ENCODE measurements at regions not wholly inside any gene's neighbourhood (a gene's known extent, or its start where the extent isn't known, plus 50 kb on each side); places are given as distances from the start of the nearest gene placed in this dataset.

GRCh38 chr4:12902735-12903134, 581.4 kb downstream of the RAB28 start:
- Histone ChIP-seq H3K4me1 (ENCODE audit: control insufficient read depth in 2 of 2, insufficient read depth in 2 of 2, low read length in 2 of 2) (no peaks in the 10 kb centered on the region), H3K27me3 (ENCODE audit: control insufficient read depth in 2 of 2, insufficient read depth in 2 of 2, low read length in 2 of 2) (no peaks in the 10 kb centered on the region), H3K9ac (ENCODE audit: low read depth in 1 of 2, low read length in 2 of 2) (no peak overlapping the region), H3K27ac (ENCODE audit: low read depth in 2 of 2, low read length in 2 of 2) (no peak overlapping the region), H3K4me3 (ENCODE audit: low read length in 2 of 2) (no peak overlapping the region), H3K36me3 (ENCODE audit: control insufficient read depth in 2 of 2, insufficient read depth in 2 of 2, low read length in 2 of 2) (no peaks in the 10 kb centered on the region), H3K9me3 (ENCODE audit: control insufficient read depth in 2 of 2, low read length in 2 of 2) (no peaks in the 10 kb centered on the region)

- Histone ChIP-seq H3K9me3 (ENCODE audit: control insufficient read depth in 2 of 2, low read length in 2 of 2) (no peaks in the 10 kb centered on the region), H3K27me3 (ENCODE audit: control insufficient read depth in 2 of 2, insufficient read depth in 2 of 2, low read length in 2 of 2) (no peaks in the 10 kb centered on the region), H3K4me3 (ENCODE audit: low read length in 2 of 2) (no peak overlapping the region), H3K4me1 (ENCODE audit: control insufficient read depth in 2 of 2, insufficient read depth in 2 of 2, low read length in 2 of 2) (no peaks in the 10 kb centered on the region), H3K27ac (ENCODE audit: low read depth in 2 of 2, low read length in 2 of 2) (no peak overlapping the region), H3K36me3 (ENCODE audit: control insufficient read depth in 2 of 2, insufficient read depth in 2 of 2, low read length in 2 of 2) (no peaks in the 10 kb centered on the region), H3K9ac (ENCODE audit: low read depth in 1 of 2, low read length in 2 of 2) (no peak overlapping the region)
Observed at GRCh38 chr4:12897954-12898353, 586.2 kb downstream of the RAB28 start.

- Histone ChIP-seq H3K36me3 (ENCODE audit: control insufficient read depth in 2 of 2, insufficient read depth in 2 of 2, low read length in 2 of 2) (no peaks in the 10 kb centered on the region), H3K27ac (ENCODE audit: low read depth in 2 of 2, low read length in 2 of 2) (no peak overlapping the region), H3K4me1 (ENCODE audit: control insufficient read depth in 2 of 2, insufficient read depth in 2 of 2, low read length in 2 of 2) (no peaks in the 10 kb centered on the region), H3K9me3 (ENCODE audit: control insufficient read depth in 2 of 2, low read length in 2 of 2) (no peaks in the 10 kb centered on the region), H3K9ac (ENCODE audit: low read depth in 1 of 2, low read length in 2 of 2) (no peak overlapping the region), H3K27me3 (ENCODE audit: control insufficient read depth in 2 of 2, insufficient read depth in 2 of 2, low read length in 2 of 2) (no peaks in the 10 kb centered on the region), H3K4me3 (ENCODE audit: low read length in 2 of 2) (no peak overlapping the region)
Observed at GRCh38 chr4:12894062-12894461, 590.1 kb downstream of the RAB28 start.

- Histone ChIP-seq H3K27ac (ENCODE audit: low read depth in 2 of 2, low read length in 2 of 2) (no peak overlapping the region), H3K36me3 (ENCODE audit: control insufficient read depth in 2 of 2, insufficient read depth in 2 of 2, low read length in 2 of 2) (no peaks in the 10 kb centered on the region), H3K4me3 (ENCODE audit: low read length in 2 of 2) (no peak overlapping the region), H3K27me3 (ENCODE audit: control insufficient read depth in 2 of 2, insufficient read depth in 2 of 2, low read length in 2 of 2) (no peaks in the 10 kb centered on the region), H3K9ac (ENCODE audit: low read depth in 1 of 2, low read length in 2 of 2) (no peak overlapping the region), H3K4me1 (ENCODE audit: control insufficient read depth in 2 of 2, insufficient read depth in 2 of 2, low read length in 2 of 2) (no peaks in the 10 kb centered on the region), H3K9me3 (ENCODE audit: control insufficient read depth in 2 of 2, low read length in 2 of 2) (no peaks in the 10 kb centered on the region)
Observed at GRCh38 chr4:12889054-12889453, 595.1 kb downstream of the RAB28 start.

GRCh38 chr4:12884846-12885796, 599.0 kb downstream of the RAB28 start:
- Histone ChIP-seq H3K9ac (ENCODE audit: low read depth in 1 of 2, low read length in 2 of 2) (no peak overlapping the region), H3K27me3 (ENCODE audit: control insufficient read depth in 2 of 2, insufficient read depth in 2 of 2, low read length in 2 of 2) (no peaks in the 10 kb centered on the region), H3K27ac (ENCODE audit: low read depth in 2 of 2, low read length in 2 of 2) (no peak overlapping the region), H3K9me3 (ENCODE audit: control insufficient read depth in 2 of 2, low read length in 2 of 2) (no peaks in the 10 kb centered on the region), H3K4me3 (ENCODE audit: low read length in 2 of 2) (no peak overlapping the region), H3K36me3 (ENCODE audit: control insufficient read depth in 2 of 2, insufficient read depth in 2 of 2, low read length in 2 of 2) (no peaks in the 10 kb centered on the region), H3K4me1 (ENCODE audit: control insufficient read depth in 2 of 2, insufficient read depth in 2 of 2, low read length in 2 of 2) (no peaks in the 10 kb centered on the region)

GRCh38 chr4:12881945-12882584, 602.1 kb downstream of the RAB28 start:
- Histone ChIP-seq H3K36me3 (ENCODE audit: control insufficient read depth in 2 of 2, insufficient read depth in 2 of 2, low read length in 2 of 2) (no peaks in the 10 kb centered on the region), H3K4me1 (ENCODE audit: control insufficient read depth in 2 of 2, insufficient read depth in 2 of 2, low read length in 2 of 2) (no peaks in the 10 kb centered on the region), H3K9ac (ENCODE audit: low read depth in 1 of 2, low read length in 2 of 2) (no peak overlapping the region), H3K9me3 (ENCODE audit: control insufficient read depth in 2 of 2, low read length in 2 of 2) (no peaks in the 10 kb centered on the region), H3K4me3 (ENCODE audit: low read length in 2 of 2) (no peak overlapping the region), H3K27me3 (ENCODE audit: control insufficient read depth in 2 of 2, insufficient read depth in 2 of 2, low read length in 2 of 2) (no peaks in the 10 kb centered on the region), H3K27ac (ENCODE audit: low read depth in 2 of 2, low read length in 2 of 2) (no peak overlapping the region)

- Histone ChIP-seq H3K36me3 (ENCODE audit: control insufficient read depth in 2 of 2, insufficient read depth in 2 of 2, low read length in 2 of 2) (no peaks in the 10 kb centered on the region), H3K9me3 (ENCODE audit: control insufficient read depth in 2 of 2, low read length in 2 of 2) (no peaks in the 10 kb centered on the region), H3K9ac (ENCODE audit: low read depth in 1 of 2, low read length in 2 of 2) (no peak overlapping the region), H3K27ac (ENCODE audit: low read depth in 2 of 2, low read length in 2 of 2) (no peak overlapping the region), H3K4me3 (ENCODE audit: low read length in 2 of 2) (no peak overlapping the region), H3K27me3 (ENCODE audit: control insufficient read depth in 2 of 2, insufficient read depth in 2 of 2, low read length in 2 of 2) (no peaks in the 10 kb centered on the region), H3K4me1 (ENCODE audit: control insufficient read depth in 2 of 2, insufficient read depth in 2 of 2, low read length in 2 of 2) (no peaks in the 10 kb centered on the region)
Observed at GRCh38 chr4:12880844-12881243, 603.3 kb downstream of the RAB28 start.

- H3K27ac ChIP-seq (ENCODE audit: low read depth in 2 of 2, low read length in 2 of 2): no peak overlapping the region
- H3K36me3 ChIP-seq (ENCODE audit: control insufficient read depth in 2 of 2, insufficient read depth in 2 of 2, low read length in 2 of 2): no peaks in the 10 kb centered on the region
- H3K4me3 ChIP-seq (ENCODE audit: low read length in 2 of 2): no peak overlapping the region
- H3K9ac ChIP-seq (ENCODE audit: low read depth in 1 of 2, low read length in 2 of 2): no peak overlapping the region
- H3K27me3 ChIP-seq (ENCODE audit: control insufficient read depth in 2 of 2, insufficient read depth in 2 of 2, low read length in 2 of 2): no peaks in the 10 kb centered on the region
- no peaks in the 10 kb centered on the region for H3K4me1 ChIP-seq (ENCODE audit: control insufficient read depth in 2 of 2, insufficient read depth in 2 of 2, low read length in 2 of 2)
- no peaks in the 10 kb centered on the region for H3K9me3 ChIP-seq (ENCODE audit: control insufficient read depth in 2 of 2, low read length in 2 of 2)
Observed at GRCh38 chr4:12879496-12879895, 604.6 kb downstream of the RAB28 start.

- Histone ChIP-seq H3K27ac (ENCODE audit: low read depth in 2 of 2, low read length in 2 of 2) (no peak overlapping the region), H3K27me3 (ENCODE audit: control insufficient read depth in 2 of 2, insufficient read depth in 2 of 2, low read length in 2 of 2) (no peaks in the 10 kb centered on the region), H3K9me3 (ENCODE audit: control insufficient read depth in 2 of 2, low read length in 2 of 2) (no peaks in the 10 kb centered on the region), H3K4me3 (ENCODE audit: low read length in 2 of 2) (no peak overlapping the region), H3K9ac (ENCODE audit: low read depth in 1 of 2, low read length in 2 of 2) (no peak overlapping the region), H3K4me1 (ENCODE audit: control insufficient read depth in 2 of 2, insufficient read depth in 2 of 2, low read length in 2 of 2) (no peaks in the 10 kb centered on the region), H3K36me3 (ENCODE audit: control insufficient read depth in 2 of 2, insufficient read depth in 2 of 2, low read length in 2 of 2) (no peaks in the 10 kb centered on the region)
Observed at GRCh38 chr4:12875640-12876243, 608.4 kb downstream of the RAB28 start.

- Histone ChIP-seq H3K4me3 (ENCODE audit: low read length in 2 of 2) (no peak overlapping the region), H3K9ac (ENCODE audit: low read depth in 1 of 2, low read length in 2 of 2) (no peak overlapping the region)
Observed at GRCh38 chr4:12873351-12873750, 610.8 kb downstream of the RAB28 start.

More at GRCh38 chr4:12873351-12873750, 610.8 kb downstream of the RAB28 start:
- Histone ChIP-seq H3K27ac (ENCODE audit: low read depth in 2 of 2, low read length in 2 of 2) (no peak overlapping the region), H3K27me3 (ENCODE audit: control insufficient read depth in 2 of 2, insufficient read depth in 2 of 2, low read length in 2 of 2) (no peaks in the 10 kb centered on the region), H3K9me3 (ENCODE audit: control insufficient read depth in 2 of 2, low read length in 2 of 2) (no peaks in the 10 kb centered on the region), H3K36me3 (ENCODE audit: control insufficient read depth in 2 of 2, insufficient read depth in 2 of 2, low read length in 2 of 2) (no peaks in the 10 kb centered on the region), H3K4me1 (ENCODE audit: control insufficient read depth in 2 of 2, insufficient read depth in 2 of 2, low read length in 2 of 2) (no peaks in the 10 kb centered on the region)
